Glutamatergic neuron (in vitro differentiated cells): ENCODE measurements at regions not wholly inside any gene's neighbourhood (a gene's known extent, or its start where the extent isn't known, plus 50 kb on each side); places are given as distances from the start of the nearest gene placed in this dataset.

Source experiments
- DNase-seq: peaks from one replicate; pipeline ENCODE4 v3.0.0; 2022
- H3K27ac Mint-ChIP-seq: one replicate; pipeline ENCODE4 v1.8.0; 2020; ENCODE audit warnings: mild to moderate bottlenecking, mixed read lengths, inconsistent platforms; ENCODE audit not compliant: unreplicated experiment
- H3K27me3 Mint-ChIP-seq: one replicate; pipeline ENCODE4 v1.8.0; 2020; ENCODE audit warnings: mild to moderate bottlenecking, moderate library complexity, mixed read lengths, inconsistent platforms; ENCODE audit not compliant: unreplicated experiment
- H3K36me3 Mint-ChIP-seq: one replicate; pipeline ENCODE4 v1.8.0; 2020; ENCODE audit warnings: mild to moderate bottlenecking, mixed read lengths, inconsistent platforms; ENCODE audit not compliant: unreplicated experiment
- H3K4me1 Mint-ChIP-seq: one replicate; pipeline ENCODE4 v1.8.0; 2020; ENCODE audit warnings: mild to moderate bottlenecking, low read depth, mixed read lengths, inconsistent platforms; ENCODE audit not compliant: unreplicated experiment
- H3K4me3 Mint-ChIP-seq: one replicate; pipeline ENCODE4 v1.8.0; 2020; ENCODE audit warnings: mild to moderate bottlenecking, mixed read lengths, inconsistent platforms; ENCODE audit not compliant: unreplicated experiment
- H3K9me3 Mint-ChIP-seq: one replicate; pipeline ENCODE4 v1.8.0; 2020; ENCODE audit warnings: mild to moderate bottlenecking, moderate library complexity, mixed read lengths, inconsistent platforms; ENCODE audit not compliant: unreplicated experiment
- CTCF ChIP-seq: fragments of 200-600 bp; sonication (generic); IDR thresholded peaks from one replicate; pipeline ENCODE4 v1.5.0; 2021; ENCODE audit not compliant: partially characterized antibody, unreplicated experiment

GRCh38 chr14:100450736-100451135 lies 127.6 kb downstream of the SLC25A47 start:
- Mint-ChIP-seq H3K27ac (no peak overlapping the region), H3K4me1 (peaks cover 20% of the 10 kb centered on the region), H3K9me3 (peaks cover 3% of the 10 kb centered on the region), H3K36me3 (no peaks in the 10 kb centered on the region), H3K27me3 (no peaks in the 10 kb centered on the region), H3K4me3 (no peak overlapping the region)
- TF ChIP-seq CTCF, result no peak
- no peak for DNase-seq

GRCh38 chr14:100451264-100451663 lies 128.1 kb downstream of the SLC25A47 start:
- H3K9me3 Mint-ChIP-seq, result peaks cover 3% of the 10 kb centered on the region
- peaks cover 20% of the 10 kb centered on the region for H3K4me1 Mint-ChIP-seq
- TF ChIP-seq CTCF, result no peak
- H3K4me3 Mint-ChIP-seq, result no peak overlapping the region
- no peak for DNase-seq
- no peaks in the 10 kb centered on the region for H3K27me3 Mint-ChIP-seq
- no peak overlapping the region for H3K27ac Mint-ChIP-seq
- no peaks in the 10 kb centered on the region for H3K36me3 Mint-ChIP-seq

- Mint-ChIP-seq H3K4me1 (peaks cover 12% of the 10 kb centered on the region), H3K27me3 (no peaks in the 10 kb centered on the region)
Measured at GRCh38 chr14:100453930-100454329, 130.8 kb downstream of the SLC25A47 start.

GRCh38 chr14:100454437-100454836 lies 131.3 kb downstream of the SLC25A47 start:
- Mint-ChIP-seq H3K27ac (no peak overlapping the region), H3K4me3 (no peak overlapping the region), H3K9me3 (peaks cover 1% of the 10 kb centered on the region), H3K36me3 (no peaks in the 10 kb centered on the region), H3K27me3 (no peaks in the 10 kb centered on the region), H3K4me1 (peaks cover 8% of the 10 kb centered on the region)
- no peak for TF ChIP-seq CTCF
- DNase-seq, result no peak

More at GRCh38 chr14:100453930-100454329, 130.8 kb downstream of the SLC25A47 start:
- DNase-seq, result no peak
- Mint-ChIP-seq H3K36me3 (no peaks in the 10 kb centered on the region), H3K9me3 (peaks cover 1% of the 10 kb centered on the region), H3K4me3 (no peak overlapping the region), H3K27ac (no peak overlapping the region)
- TF ChIP-seq CTCF, result no peak

GRCh38 chr14:100463937-100464336 lies 123.3 kb downstream of the BEGAIN start:
- Mint-ChIP-seq H3K36me3 (peaks cover 3% of the 10 kb centered on the region), H3K9me3 (peaks cover 2% of the 10 kb centered on the region), H3K4me3 (no peak overlapping the region), H3K27ac (no peak overlapping the region), H3K4me1 (peaks cover 16% of the 10 kb centered on the region), H3K27me3 (no peaks in the 10 kb centered on the region)
- TF ChIP-seq CTCF, result no peak
- DNase-seq, result no peak
